HAP-1 (cell line): ENCODE measurements at regions not wholly inside any gene's neighbourhood (a gene's known extent, or its start where the extent isn't known, plus 50 kb on each side); places are given as distances from the start of the nearest gene placed in this dataset.

Source experiments
- DNase-seq, 2 experiments: peaks; one replicate each; pipeline ENCODE4 v3.0.0-alpha.2; 2016 to 2020; ENCODE audit warnings: low spot score in 2 of 2
- H3K27me3 ChIP-seq: fragments of 250-450 bp; sonication (Bioruptor Pico); 2 replicates; pipeline ENCODE4 v1.5.1; 2020; ENCODE audit warnings: low read depth, mild to moderate bottlenecking, moderate library complexity
- H3K36me3 ChIP-seq: fragments of 250-450 bp; sonication (Bioruptor Pico); replicated peaks from 2 replicates; pipeline ENCODE4 v1.5.1; 2020; ENCODE audit warnings: mild to moderate bottlenecking
- H3K4me1 ChIP-seq: fragments of 250-450 bp; sonication (Bioruptor Pico); 2 replicates; pipeline ENCODE4 v1.5.1; 2020; ENCODE audit warnings: mild to moderate bottlenecking
- H3K4me3 ChIP-seq: fragments of 250-450 bp; sonication (Bioruptor Pico); 2 replicates; pipeline ENCODE4 v1.5.1; 2020; ENCODE audit warnings: mild to moderate bottlenecking, moderate library complexity
- H3K9me3 ChIP-seq: fragments of 250-450 bp; sonication (Bioruptor Pico); 2 replicates; pipeline ENCODE4 v1.5.1; 2020; ENCODE audit warnings: mild to moderate bottlenecking, moderate library complexity
- in situ Hi-C: fragments of 300-500 bp; cut with MboI; formaldehyde crosslinking; loops from 3 replicates; pipeline ENCODE4 v1.14.3; 2020; ENCODE audit warnings: low sequenced_read_pairs, inconsistent platforms, mixed read lengths

DNA sequence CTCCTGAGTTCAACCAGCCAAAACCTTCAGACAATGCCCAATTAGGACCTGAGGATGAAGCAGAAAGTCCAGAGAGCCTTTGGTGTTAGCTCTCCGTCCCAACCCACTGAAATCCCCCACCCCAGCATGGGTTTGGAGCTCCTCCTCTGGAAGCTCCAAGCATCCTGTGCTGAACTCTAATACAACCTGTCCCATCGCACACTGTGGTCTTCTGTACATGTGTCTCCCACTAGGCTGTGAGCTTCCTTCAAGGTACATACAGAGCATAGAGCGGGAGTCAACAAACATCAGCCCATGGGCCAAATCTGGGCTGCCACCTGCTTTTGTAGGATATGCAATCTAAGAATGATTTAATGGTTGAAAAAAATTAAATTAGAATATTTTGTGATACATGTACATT, 166.5 kb downstream of the LSM5 start:
- Histone ChIP-seq H3K36me3 (no peaks in the 10 kb centered on the region), H3K4me1 (no peaks in the 10 kb centered on the region), H3K9me3 (no peaks in the 10 kb centered on the region), H3K4me3 (no peak overlapping the region), H3K27me3 (0 out of 2 replicates have a peak, but pooled peaks cover 2% of the 10 kb centered on the region)
- DNase-seq = no peak
- in situ Hi-C loops = no loop called here

DNA sequence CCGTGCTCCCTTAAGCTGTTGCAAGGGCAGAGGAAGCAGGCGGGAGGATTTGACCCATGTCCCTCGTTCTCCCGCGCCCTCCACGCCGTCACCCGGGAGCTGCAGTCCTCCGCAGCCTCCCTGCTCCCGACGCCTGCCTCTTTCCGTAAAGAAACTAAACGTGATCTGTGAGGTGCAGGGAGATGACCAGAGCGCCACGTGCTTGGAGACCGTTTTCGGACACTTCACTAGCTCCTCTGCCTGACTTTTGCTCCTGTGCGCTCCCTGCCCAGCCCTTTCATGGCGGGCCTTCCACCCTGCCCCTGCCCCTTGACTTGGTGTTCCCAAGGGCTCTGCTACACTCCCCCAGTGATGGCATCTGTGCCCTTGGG, 171.2 kb downstream of the LSM5 start:
- Histone ChIP-seq H3K4me1 (no peaks in the 10 kb centered on the region), H3K36me3 (no peaks in the 10 kb centered on the region), H3K4me3 (no peak overlapping the region), H3K27me3 (0 out of 2 replicates have a peak, but pooled peaks cover 8% of the 10 kb centered on the region), H3K9me3 (no peaks in the 10 kb centered on the region)
- DNase-seq = no peak
- in situ Hi-C loops = no loop called here

DNA sequence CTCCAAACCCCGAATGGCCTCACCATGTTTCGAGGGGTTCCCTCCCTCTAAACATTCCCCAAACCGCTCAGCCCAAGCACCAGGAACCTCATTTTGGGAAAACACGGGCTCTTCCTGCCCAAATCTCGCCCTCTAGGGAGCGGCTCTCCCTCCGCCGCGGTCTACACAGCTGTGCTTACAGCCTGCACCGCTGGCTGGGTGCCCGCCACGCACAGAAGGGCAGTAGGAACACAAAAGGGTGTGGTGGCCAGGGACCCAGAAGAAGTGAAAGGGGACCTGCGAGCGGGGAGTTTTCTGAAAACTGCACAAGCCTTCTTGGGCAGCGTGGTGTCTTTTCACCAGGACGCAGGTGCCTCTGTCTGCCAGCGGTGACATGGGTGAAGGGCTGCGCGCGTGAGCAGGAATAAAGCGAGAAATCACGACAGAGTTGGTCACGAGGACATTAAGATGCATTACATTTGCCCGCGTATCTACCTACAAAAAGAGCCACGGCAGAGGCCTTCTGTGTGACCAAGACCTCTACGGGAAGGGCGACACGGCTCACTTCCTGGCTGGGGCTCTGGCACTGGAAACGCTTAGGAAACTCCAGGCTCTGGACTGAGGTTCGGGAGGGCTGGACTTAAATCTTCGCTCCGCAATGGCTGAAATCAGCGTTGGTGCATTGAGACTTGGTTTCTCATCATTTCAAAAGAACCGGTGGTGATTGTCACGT, 171.7 kb downstream of the LSM5 start:
- Histone ChIP-seq H3K36me3 (no peaks in the 10 kb centered on the region), H3K27me3 (0 out of 2 replicates have a peak, but pooled peaks cover 8% of the 10 kb centered on the region), H3K4me3 (no peak overlapping the region), H3K9me3 (no peaks in the 10 kb centered on the region), H3K4me1 (no peaks in the 10 kb centered on the region)
- in situ Hi-C loops = no loop called here
- no peak for DNase-seq

DNA sequence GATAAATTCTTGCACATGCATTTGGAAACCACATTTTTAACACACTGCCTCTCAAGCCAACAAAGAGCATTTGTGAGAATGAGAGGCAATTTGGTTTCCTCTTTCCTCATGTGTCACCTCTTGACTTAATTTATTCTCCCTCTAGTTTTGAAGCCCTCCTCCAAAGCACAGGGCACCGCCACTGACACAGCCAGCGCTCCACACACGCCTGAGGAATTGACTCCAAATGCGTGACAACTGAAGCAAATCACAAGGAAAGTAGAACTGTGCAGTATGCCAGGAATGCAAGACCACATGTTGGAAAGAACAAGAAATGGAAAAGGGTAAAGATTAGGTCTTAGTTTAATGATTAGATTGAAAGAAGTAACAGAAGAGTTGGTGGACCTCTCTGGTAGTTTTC, 173.3 kb downstream of the LSM5 start:
- Histone ChIP-seq H3K9me3 (no peaks in the 10 kb centered on the region), H3K27me3 (0 out of 2 replicates have a peak, but pooled peaks cover 8% of the 10 kb centered on the region), H3K4me1 (no peaks in the 10 kb centered on the region), H3K4me3 (no peak overlapping the region), H3K36me3 (no peaks in the 10 kb centered on the region)
- in situ Hi-C loops = no loop called here
- no peak for DNase-seq

DNA sequence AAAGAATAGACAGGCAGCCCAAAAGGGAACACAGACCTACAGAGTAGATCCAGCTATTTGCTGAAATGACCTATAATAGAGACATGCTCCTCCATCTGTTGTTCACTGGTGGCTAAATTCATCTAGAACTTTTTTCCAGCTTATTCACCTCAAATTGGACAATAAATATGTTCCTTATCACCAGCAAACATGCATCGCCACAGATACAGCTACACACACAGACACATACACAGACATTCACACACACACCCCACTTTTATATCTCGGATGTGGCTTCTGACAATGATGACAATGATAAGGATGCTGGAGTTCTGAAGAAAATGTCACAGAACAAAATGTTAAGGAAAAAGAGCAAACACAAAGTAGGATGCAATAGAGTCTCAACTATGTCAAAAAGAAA, 175.4 kb downstream of the LSM5 start:
- Histone ChIP-seq H3K4me3 (no peak overlapping the region), H3K36me3 (no peaks in the 10 kb centered on the region), H3K4me1 (no peaks in the 10 kb centered on the region), H3K27me3 (0 out of 2 replicates have a peak, but pooled peaks cover 8% of the 10 kb centered on the region), H3K9me3 (no peaks in the 10 kb centered on the region)
- no peak for DNase-seq
- in situ Hi-C loops = no loop called here

DNA sequence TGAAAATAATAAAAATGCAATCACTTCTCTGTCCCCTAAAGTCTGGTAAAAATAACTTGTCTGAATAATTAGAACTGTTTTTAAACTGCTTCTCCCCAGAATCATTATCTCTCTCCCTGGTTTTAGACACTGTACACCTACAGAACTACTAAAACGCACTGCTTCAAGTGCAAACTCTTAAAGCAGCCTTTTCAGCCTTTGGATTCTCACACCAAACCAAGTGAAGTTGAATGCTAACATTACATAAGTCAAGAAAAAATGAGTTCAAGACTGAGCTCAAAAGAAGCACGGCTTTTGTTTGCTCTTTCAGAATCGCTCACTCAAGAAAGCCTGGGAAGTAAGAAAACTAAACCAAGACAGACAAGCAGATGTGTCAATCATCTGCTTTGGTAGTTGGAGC, 188.8 kb downstream of the LSM5 start:
- no peak for DNase-seq
- Histone ChIP-seq H3K4me1 (no peaks in the 10 kb centered on the region), H3K36me3 (no peaks in the 10 kb centered on the region), H3K27me3 (peaks cover 36% of the 10 kb centered on the region), H3K4me3 (no peak overlapping the region), H3K9me3 (no peaks in the 10 kb centered on the region)
- in situ Hi-C loops = no loop called here

DNA sequence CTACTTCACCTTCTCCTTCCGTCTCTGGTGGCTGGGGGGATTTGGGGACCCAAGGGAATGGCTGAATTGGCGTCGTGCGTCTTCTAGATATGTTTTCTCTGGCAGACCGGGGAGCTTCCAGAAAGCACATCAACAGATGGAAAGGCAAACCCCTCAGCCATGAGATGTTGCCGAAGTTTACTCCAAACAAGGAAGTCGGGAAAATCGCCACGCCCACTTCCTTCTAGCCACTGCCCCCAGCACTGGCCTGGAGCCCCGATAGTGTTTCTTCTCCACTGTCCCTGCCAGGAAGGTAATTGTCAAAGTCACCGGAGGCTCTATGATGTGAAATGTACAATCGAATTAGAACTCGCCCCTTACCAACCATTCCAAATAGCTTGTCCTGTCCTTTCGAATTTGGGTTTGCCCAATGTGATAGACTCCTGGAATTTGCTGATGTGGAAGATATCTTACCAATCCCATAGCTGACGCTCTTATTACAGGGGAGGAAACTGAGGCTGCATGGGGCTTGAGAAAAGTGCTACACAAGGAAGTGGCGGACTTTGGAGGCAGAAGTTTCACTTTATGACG, 191.0 kb downstream of the LSM5 start:
- no peaks in the 10 kb centered on the region for H3K36me3 ChIP-seq
- H3K27me3 ChIP-seq = peaks cover 36% of the 10 kb centered on the region
- in situ Hi-C loops = no loop called here
- no peaks in the 10 kb centered on the region for H3K9me3 ChIP-seq
- H3K4me1 ChIP-seq = no peaks in the 10 kb centered on the region
- DNase-seq = peak in 1 of 2 experiments; percentile 19
- H3K4me3 ChIP-seq = no peak overlapping the region

DNA sequence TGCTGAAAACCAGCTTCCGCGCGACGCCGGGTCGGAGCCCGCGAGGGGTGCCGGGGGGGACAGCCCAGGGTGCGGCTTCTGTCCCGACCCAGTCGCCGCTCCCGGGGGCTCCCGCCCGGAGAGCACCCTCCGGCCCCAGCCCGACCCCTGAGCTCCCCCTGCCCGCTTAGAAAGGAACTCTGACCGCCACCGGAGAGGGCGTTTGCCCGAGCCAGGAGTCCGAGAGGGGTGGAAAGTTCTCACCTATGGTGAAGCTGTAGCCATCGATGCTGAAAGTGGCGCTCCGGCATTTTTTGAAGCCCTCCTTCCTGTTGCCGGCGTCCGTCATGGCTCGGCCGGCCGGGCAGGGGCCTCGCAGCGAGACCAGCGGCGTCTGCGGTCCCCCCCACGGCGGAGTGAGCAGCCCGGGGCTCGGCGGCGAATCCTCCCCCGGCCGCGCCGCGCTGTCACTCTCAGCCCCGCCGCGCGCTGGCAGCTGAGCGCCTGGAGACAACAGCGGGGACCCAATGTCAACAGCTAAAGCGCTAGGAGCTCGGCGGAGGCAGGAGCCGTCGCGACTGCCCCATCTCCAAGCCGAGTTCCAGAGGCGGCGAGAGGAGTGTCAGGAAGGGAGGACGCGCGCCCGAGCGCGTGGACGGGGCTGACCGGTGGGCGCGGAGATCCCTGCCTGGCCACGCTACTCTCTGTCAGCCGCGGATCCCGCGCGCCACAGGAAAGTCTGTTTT, 191.6 kb downstream of the LSM5 start:
- H3K27me3 ChIP-seq = peaks cover 36% of the 10 kb centered on the region
- in situ Hi-C loops = no loop called here

DNA sequence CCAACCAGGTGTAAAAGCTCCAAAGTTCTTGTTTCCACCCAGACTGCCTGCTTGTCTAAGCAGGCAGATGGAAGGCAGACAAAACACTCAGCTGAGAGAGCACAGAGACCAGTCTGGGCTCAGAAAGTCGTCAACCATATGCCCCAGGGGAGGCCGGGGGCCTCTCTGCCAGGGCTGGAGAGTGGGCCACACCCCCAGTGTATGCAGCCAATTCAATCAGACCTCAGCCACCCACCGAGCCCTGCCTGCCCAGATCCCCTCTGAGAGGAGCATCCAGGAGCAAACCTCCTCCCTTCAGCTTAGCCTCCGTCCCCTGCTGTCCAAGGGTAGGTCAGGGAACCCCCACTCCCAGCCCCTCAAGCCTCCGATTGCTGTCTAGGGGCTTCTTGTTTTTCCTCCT, 196.3 kb downstream of the LSM5 start:
- no peak for DNase-seq
- Histone ChIP-seq H3K4me3 (no peak overlapping the region), H3K9me3 (no peaks in the 10 kb centered on the region), H3K27me3 (peaks cover 13% of the 10 kb centered on the region), H3K36me3 (no peaks in the 10 kb centered on the region), H3K4me1 (no peaks in the 10 kb centered on the region)
- in situ Hi-C loops = no loop called here

More for the DNA sequence above, 191.6 kb downstream of the LSM5 start:
- DNase-seq = no peak
- Histone ChIP-seq H3K4me3 (no peak overlapping the region), H3K36me3 (no peaks in the 10 kb centered on the region), H3K9me3 (no peaks in the 10 kb centered on the region), H3K4me1 (no peaks in the 10 kb centered on the region)

DNA sequence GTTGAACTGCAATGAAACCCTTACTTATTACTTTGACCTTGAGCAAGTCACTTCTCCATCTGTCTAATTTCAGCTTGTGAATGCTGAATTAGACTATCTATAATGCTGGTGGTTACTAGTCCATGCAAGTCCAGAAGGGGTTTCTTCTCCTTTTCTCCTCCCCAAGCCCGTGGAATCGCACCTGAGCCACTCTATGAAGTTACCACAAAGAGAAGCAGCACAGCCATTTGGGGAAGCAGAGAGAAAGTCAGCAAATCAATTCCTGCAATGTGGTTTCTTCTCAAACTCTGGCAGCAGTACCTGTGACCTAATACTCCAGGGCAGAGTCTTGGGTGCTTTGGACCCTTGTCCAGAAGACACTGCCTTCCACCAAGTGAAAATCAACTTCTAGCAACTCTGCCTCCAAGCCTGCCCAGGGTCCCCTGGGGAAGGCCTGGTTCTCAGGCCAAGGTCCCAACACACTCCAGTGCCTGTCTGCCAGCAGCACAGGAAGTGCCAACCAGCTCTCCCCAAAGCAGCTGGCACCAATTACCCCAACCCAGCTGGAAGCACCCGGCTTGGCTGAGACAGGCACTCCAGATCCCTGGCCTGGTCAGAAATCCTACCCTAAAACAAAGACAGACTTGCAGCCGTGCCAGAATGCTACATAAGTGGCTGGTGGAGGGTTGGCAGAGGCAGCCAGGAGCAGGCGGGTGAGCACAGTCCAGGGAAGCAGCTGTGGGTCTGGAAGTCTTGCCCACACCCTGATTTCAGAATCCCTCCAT, 200.3 kb downstream of the LSM5 start:
- no peak for DNase-seq
- Histone ChIP-seq H3K4me1 (no peaks in the 10 kb centered on the region), H3K27me3 (no peaks in the 10 kb centered on the region), H3K4me3 (no peak overlapping the region), H3K36me3 (no peaks in the 10 kb centered on the region), H3K9me3 (no peaks in the 10 kb centered on the region)
- in situ Hi-C loops = no loop called here

DNA sequence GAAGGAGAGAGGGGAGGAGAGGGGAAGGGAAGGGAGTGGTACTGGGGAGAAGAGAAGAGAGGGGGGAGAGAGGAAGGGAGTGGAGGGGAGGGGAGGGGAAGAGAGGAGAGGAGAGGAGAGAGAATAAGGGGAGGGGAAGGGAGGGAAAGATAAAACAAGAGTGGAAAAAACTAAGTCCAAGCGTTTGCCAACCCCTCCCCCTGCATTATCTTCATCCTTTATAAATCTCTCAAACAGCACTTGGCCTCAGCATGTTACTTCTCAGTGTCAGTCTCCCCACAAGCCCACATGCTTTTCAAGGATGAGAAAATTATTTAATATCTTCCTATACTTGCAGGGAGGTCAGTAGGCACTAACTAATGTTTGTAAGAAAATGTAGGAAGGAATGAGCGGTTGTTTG, 204.5 kb downstream of the LSM5 start:
- Histone ChIP-seq H3K4me1 (no peaks in the 10 kb centered on the region), H3K27me3 (no peaks in the 10 kb centered on the region), H3K4me3 (no peak overlapping the region), H3K36me3 (no peaks in the 10 kb centered on the region), H3K9me3 (no peaks in the 10 kb centered on the region)
- no peak for DNase-seq
- in situ Hi-C loops = no loop called here

DNA sequence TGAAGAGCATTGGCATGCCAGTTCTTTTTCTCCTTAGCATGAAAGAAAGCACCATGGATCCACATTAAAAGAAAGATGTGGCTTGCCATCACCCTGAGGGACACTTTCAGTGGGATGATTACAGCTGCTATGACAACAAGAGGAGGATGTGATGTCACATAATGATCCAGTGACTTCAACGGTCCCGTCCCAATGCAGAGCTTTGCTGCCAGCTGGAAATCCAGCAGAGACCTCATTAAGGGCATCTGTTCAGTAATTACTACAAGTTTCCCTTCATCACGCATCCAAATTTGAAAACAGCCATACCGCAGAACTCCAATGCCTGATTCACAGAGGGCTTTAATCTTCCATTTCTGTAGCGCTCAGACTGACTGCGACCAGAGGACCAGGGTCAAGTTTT, 206.6 kb downstream of the LSM5 start:
- H3K4me3 ChIP-seq = no peak overlapping the region
- H3K9me3 ChIP-seq = no peaks in the 10 kb centered on the region
- DNase-seq = no peak
- no peaks in the 10 kb centered on the region for H3K36me3 ChIP-seq
- in situ Hi-C loops = no loop called here
- 0 out of 2 replicates have a peak, but pooled peaks cover under 1% of the 10 kb centered on the region for H3K27me3 ChIP-seq
- no peaks in the 10 kb centered on the region for H3K4me1 ChIP-seq

DNA sequence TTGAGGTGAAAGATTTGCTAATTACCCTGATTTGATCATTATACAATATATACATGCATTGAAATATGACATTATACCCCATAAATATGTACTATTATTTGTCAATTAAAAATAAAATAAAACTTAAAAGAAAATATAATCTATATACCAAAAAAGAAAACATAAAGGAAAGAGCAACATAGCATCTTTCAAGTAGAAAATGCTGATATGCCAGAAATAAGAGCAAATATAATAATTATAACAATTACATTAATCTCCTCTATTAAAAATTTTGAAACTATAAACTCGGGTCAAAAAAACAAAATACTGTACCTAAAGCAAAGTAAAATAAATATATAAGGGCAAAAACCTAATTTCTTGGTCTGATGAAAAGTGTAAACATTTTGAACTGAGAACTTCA, 209.3 kb upstream of the PDE1C start:
- Histone ChIP-seq H3K36me3 (no peaks in the 10 kb centered on the region), H3K4me1 (no peaks in the 10 kb centered on the region), H3K27me3 (peaks cover 5% of the 10 kb centered on the region; the same call in 1 of the 2 replicates), H3K4me3 (no peak overlapping the region), H3K9me3 (no peaks in the 10 kb centered on the region)
- no peak for DNase-seq
- in situ Hi-C loops = no loop called here
